ENCODE measurements at regions not wholly inside any gene's neighbourhood (a gene's known extent, or its start where the extent isn't known, plus 50 kb on each side); places are given as distances from the start of the nearest gene placed in this dataset.
"Not testable (repeated sequence)": the region's sequence is repeated elsewhere in the genome, so short reads cannot be mapped to it uniquely, and the experiment has no call there.

DNA sequence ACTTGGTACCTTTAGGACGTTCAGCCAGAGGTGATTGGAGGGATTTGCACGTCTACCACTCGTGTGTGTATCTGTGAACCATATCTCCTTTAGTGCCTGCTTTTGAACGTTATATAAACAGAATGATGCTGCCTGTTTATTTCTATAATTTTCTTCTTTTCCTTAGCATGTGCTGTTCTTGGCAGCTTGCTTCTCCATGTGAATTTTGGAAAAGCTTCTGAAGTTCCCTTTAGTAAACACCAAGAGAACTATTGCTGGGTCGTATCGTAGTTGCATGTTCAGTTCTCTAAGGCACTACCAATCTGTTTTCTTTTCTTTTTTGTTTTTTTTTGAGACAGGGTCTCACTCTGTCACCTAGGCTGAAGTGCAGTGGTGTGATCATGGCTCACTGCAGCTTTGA is 73.8 kb upstream of the FANCC start:
- DNase-seq = not testable (repeated sequence)

DNA sequence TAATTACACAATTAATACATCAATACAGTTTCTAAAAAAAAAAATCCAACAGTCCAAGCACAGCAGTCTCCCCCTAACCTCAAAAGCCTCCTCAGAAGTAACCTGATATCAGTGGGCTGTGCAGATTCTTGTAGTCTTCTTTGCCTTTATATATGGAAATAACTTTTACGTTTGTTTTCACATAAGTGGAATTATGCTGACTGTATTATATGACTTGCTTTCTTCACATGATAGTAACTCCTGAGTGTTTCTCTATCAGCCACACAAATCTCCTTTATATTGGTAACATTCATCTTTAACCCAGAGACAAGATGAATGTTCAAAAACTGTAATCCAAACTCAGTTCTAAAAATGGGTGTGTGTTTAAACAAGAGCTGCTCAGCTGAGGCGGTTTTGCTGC is 71.9 kb upstream of the FANCC start:
- DNase-seq = no peak

DNA sequence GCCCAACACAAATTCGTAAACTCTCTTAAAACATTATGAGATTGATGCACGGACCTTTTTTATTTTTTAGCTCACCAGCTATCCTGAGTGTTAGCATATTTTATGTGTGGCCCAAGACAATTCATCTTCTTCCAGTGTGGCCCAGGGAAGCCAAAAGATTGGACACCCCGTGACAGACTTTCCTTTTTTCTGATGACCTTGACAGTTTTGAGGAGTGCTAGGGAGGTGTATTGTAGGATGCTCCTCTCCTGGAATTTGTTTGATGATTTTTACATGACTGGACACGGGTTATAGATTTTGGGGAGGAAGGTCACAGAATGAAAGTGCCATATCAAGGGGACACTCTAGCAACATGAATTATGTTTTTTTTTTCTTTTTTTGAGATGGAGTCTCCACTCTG is 69.3 kb upstream of the FANCC start:
- no peak for DNase-seq

DNA sequence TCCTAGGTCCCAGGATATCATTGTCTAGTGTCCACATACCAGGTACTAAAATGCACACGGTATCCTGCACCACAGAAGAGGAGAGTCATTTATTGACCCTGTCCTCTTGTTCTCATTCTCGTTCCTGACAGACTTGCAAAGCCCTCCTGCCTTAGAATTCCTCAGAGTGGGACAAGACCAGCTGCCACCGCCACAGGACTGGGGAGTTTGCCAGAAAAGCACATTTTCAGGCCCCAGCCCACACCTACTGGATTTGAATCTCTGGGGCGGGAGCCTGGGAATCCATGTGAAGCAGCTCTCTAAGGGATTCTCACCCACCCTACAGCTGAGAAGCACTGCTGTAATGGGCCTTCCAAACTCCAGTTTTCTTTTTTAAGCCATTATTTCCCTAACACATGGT is 68.0 kb upstream of the FANCC start:
- DNase-seq = no peak

DNA sequence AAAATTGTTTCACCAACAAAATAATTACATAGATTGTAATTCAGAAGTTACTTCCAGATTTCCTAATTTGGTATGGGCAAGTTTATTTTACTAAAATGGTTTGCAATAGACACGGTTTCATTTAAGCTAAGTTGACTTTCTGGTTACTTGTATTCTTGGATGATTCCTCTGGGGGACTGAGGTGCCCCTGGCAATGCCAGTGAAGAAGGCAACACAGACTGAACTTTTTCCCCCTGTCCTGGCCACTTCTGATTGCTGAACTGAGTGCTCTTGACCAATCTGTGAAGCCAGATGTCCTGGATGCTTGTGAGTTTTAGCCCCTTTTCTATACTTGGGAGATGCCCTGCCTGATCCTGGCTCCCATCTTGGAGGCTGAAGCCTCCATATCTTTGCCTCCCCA is 66.3 kb upstream of the FANCC start:
- no peak for DNase-seq

DNA sequence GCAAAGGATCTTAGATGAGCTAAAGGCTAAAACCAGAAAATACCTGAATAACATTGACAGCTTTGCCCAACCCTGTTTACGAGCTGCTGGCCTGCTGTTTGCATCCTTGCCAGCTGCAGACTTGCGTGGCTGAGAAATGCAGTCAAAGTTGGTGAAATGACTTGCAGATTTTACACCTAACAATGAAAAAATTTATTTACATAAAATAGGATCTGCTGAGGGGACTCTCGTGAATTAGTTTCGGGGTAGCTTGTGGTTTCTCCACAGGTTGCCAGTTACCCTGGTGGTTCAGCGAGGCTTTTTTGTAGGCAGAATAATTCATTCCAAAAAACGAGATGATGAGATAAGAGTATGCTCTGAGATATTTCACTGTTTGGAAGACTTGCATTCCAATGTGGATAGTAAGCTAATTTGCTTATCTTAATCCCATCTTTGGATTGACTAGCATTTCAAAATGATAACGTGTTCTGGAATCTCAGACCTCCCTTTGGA is 65.7 kb upstream of the FANCC start:
- DNase-seq = no peak

DNA sequence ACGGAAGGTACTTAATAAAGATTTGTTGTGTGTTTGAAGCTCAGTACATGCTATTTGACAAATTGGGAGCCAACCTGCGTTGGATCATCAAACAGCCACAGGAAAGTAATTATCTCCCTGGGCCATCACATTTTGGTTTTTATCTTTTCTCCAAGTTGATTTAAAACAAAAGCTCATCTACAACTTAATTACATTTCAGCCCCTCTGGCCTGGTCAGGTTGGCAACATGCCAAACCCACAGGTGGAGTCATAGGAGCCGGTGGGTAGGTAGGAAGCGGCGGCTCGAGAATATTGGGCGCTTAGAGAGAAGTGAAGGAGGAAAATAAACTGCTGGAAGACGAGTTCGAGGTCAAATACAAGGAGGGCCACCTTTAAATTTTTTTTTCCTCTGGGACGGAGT is 64.9 kb upstream of the FANCC start:
- no peak for DNase-seq

DNA sequence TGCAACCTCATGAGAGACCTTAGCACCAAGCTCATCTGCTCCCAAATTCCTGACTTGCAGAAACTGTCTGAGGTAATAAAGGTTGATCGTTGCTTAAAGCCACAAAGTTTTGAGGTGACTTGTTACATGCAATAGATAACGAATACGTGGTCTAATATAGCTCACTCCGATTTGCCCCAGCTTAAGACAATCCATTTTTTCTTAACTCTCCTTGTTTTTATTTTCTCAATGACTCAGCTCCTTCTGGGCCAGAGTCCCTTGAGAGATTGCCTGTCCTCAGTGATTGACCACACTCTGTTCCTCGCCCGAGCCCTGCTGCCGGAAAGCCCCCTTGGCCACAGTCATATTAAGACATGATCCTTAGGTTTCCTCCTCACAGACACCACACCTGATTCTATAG is 63.7 kb upstream of the FANCC start:
- no peak for DNase-seq

DNA sequence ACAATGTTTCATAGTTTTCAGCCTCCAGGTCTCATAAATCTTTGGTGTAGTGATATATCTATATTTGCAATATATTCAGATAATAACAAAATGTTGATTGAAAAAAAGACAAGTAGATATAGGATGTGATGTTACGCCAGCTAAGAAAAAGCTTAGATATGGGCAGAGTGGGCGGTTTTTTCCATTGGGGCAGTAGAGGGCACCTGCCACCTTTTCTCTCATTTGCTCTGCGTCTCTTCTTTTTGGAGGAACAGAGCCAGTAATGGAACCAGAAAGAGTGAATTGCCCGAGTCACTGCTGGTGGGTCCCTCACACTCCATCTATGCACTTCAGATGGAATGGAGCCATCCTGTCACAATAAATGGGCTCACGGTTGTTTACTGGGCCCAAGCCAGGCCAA is 62.1 kb upstream of the FANCC start:
- no peak for DNase-seq

DNA sequence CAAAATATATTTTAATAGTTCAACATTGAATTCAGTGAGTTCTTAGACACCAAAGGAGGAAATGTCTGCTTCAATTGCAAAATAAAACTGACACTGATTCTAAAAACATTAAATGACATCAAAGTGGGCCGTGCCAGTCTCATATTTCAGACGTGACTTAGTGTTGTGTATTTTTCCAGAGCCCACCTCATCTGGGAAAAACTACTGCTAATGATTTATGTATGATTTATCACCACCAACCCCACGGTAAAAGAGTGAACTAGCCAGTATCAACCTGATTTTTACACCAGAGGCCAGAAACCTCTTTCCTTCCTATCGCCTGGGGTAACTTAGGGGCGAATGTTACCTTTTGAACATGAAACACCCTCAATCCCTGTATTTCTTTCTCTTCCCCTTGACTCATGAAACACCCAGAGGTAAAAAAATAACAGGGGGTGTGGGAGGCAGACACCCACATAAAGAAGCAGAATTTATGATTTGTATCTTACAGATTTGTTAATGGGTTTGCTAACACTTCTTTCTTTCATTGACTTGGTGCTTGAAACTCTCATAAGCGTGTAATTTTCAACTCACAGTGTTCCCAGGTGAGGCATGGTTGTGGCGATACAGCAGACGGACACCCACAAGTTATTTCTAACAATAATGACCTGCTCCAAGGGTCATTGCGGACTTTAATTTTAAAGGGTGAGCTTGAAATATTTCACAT is 56.4 kb upstream of the FANCC start:
- DNase-seq = no peak

DNA sequence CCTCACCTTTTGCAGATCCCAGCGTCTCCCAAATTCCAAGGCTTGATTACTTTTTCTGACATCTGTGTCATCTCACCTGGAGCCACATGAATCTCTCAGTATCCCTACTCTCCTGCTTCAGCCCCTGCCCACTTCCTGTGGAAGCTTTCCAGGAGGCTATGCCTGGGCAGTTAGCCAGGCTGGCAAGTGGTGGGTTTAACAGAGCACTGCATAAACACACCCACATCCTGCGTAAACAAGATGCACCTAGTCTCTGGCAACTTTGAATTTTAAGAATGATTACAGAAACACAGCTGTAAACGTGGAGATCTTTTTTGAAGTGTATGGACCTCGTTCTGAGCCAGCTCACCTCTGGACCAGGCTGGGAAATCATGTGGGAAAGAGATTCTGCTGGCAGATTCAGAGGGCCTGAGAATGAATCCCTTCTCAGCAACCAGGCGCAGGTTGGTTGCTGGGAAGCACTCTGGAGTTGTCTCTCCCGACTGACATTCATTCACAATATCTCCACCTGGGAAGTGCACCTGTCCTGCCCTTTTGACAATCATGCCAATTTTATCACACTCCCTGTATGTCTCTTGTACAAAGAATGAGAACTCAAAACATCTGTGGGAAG is 55.7 kb upstream of the FANCC start:
- peak; percentile 7 for DNase-seq

DNA sequence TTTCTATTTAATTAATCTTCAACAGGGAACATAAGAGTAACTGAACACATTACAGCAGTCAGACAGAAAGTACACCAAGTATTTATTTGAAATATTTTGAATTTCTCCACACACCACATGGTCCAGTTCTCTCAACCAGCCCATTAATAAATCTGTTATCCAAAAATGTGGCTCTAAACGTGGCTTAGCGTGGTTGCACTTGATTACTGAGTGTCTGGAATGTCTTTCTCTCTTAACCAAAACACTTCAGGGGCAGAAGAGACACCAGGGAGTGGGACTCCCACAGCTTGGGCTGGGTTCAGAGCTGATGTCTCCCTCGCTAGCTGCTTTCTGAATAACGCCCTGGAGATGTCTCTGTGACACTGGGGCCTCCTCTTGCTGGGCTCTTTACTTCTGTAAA is 52.6 kb upstream of the FANCC start:
- no peak for DNase-seq

DNA sequence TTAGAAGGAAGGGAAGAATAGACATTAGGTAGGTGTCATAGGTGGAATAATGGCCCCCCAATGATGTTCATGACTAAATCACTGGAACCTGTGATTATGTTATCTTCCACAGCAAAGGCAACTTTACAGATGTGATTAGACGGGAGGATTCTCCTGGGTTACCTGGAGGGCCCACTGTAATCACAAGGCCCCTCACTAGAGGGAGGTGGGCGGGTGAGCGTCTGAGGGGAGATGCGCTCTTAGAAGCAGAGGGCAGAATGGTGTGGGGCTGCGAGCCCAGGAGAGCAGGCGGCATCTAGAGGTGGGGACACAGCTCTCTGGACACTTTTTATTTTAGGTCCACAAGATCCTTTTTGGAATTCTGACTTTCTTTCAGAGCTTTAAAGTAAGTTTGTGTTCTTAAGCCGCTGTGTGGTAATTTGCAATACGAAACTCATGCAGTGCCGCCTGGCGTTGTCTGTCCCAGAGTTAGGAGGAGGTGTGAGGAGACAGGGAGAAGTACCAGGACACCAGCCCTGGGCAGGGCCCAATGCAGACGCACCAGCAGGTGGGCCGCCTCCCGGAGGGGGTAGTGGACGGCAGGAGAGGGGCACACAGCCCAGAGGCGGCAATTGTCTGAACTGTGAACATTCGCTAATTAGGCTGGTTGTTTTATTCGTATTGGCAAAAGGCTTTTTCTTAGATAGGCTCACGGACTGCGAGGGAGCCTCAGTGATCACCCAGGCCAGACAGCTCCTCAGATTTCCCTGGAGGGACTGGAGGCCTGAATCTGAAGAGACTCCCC is 51.1 kb upstream of the FANCC start:
- DNase-seq = no peak

Data from NCI-H2107 (cell line).